HEK293 (cell line): ENCODE measurements at regions not wholly inside any gene's neighbourhood (a gene's known extent, or its start where the extent isn't known, plus 50 kb on each side); places are given as distances from the start of the nearest gene placed in this dataset.

Source experiments
- KLF17 ChIP-seq: fragments of 450-650 bp; formaldehyde crosslinking; IDR thresholded peaks from 2 replicates; pipeline ENCODE4 v1.5.1; 2016; ENCODE audit warnings: missing biosample characterization, missing genetic modification characterization
- YY1 ChIP-seq: fragments of 450-650 bp; formaldehyde crosslinking; IDR thresholded peaks from 2 replicates; pipeline ENCODE4 v1.5.1; 2018; ENCODE audit warnings: missing biosample characterization, missing genetic modification characterization
- ZBTB48 ChIP-seq: fragments of 450-650 bp; formaldehyde crosslinking; IDR thresholded peaks from 2 replicates; pipeline ENCODE4 v1.5.1; 2016; ENCODE audit warnings: missing biosample characterization, missing genetic modification characterization
- ZNF138 ChIP-seq: fragments of 450-650 bp; formaldehyde crosslinking; IDR thresholded peaks from 2 replicates; pipeline ENCODE4 v1.5.1; 2016; ENCODE audit warnings: missing biosample characterization, missing genetic modification characterization, borderline replicate concordance
- ZNF501 ChIP-seq: fragments of 450-650 bp; formaldehyde crosslinking; IDR thresholded peaks from 2 replicates; pipeline ENCODE4 v1.5.1; 2016; ENCODE audit warnings: missing biosample characterization, missing genetic modification characterization
- TF ChIP-seq, protein P1 (sequence below): fragments of 450-650 bp; formaldehyde crosslinking; IDR thresholded peaks from 2 replicates; pipeline ENCODE4 v1.5.1; 2016; ENCODE audit warnings: missing biosample characterization, missing genetic modification characterization
- TF ChIP-seq, protein P2 (sequence below): fragments of 450-650 bp; formaldehyde crosslinking; IDR thresholded peaks from 2 replicates; pipeline ENCODE4 v1.5.1; 2016; ENCODE audit warnings: missing biosample characterization, missing genetic modification characterization

DNA sequence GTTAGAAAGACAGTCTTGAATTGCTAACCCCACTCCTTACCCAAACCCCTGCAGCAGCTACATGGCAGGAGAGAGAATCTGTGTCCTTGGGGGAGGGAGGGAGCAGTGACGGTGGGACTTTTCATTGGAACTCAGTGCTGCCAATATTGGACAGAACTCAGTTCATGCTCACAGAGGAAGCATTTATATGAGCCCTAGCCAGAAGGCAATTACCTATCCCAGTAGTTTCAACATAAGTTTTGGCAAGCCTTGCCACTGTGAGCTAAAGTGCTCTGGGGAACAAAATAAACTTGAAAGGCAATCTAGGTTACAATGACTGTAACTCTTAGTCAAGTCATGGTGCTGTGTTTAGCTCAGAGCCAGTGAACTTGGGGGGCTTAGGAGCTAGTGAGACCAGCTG, 1013.4 kb upstream of the COX7C start:
- TF ChIP-seq ZBTB48 (tag by site-specific recombination) (no peak), YY1 (no peak), ZNF138 (tag by site-specific recombination) (no peak), ZNF501 (no peak), KLF17 (tag by site-specific recombination) (no peak)
- TF ChIP-seq, protein P1, sequence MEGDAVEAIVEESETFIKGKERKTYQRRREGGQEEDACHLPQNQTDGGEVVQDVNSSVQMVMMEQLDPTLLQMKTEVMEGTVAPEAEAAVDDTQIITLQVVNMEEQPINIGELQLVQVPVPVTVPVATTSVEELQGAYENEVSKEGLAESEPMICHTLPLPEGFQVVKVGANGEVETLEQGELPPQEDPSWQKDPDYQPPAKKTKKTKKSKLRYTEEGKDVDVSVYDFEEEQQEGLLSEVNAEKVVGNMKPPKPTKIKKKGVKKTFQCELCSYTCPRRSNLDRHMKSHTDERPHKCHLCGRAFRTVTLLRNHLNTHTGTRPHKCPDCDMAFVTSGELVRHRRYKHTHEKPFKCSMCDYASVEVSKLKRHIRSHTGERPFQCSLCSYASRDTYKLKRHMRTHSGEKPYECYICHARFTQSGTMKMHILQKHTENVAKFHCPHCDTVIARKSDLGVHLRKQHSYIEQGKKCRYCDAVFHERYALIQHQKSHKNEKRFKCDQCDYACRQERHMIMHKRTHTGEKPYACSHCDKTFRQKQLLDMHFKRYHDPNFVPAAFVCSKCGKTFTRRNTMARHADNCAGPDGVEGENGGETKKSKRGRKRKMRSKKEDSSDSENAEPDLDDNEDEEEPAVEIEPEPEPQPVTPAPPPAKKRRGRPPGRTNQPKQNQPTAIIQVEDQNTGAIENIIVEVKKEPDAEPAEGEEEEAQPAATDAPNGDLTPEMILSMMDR (tag by site-specific recombination): no peak
- TF ChIP-seq, protein P2, sequence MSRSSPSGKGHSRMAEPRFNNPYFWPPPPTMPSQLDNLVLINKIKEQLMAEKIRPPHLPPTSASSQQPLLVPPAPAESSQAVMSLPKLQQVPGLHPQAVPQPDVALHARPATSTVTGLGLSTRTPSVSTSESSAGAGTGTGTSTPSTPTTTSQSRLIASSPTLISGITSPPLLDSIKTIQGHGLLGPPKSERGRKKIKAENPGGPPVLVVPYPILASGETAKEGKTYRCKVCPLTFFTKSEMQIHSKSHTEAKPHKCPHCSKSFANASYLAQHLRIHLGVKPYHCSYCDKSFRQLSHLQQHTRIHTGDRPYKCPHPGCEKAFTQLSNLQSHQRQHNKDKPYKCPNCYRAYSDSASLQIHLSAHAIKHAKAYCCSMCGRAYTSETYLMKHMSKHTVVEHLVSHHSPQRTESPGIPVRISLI (tag by site-specific recombination): no peak
